ENCODE measurements at regions not wholly inside any gene's neighbourhood (a gene's known extent, or its start where the extent isn't known, plus 50 kb on each side); places are given as distances from the start of the nearest gene placed in this dataset.

DNA sequence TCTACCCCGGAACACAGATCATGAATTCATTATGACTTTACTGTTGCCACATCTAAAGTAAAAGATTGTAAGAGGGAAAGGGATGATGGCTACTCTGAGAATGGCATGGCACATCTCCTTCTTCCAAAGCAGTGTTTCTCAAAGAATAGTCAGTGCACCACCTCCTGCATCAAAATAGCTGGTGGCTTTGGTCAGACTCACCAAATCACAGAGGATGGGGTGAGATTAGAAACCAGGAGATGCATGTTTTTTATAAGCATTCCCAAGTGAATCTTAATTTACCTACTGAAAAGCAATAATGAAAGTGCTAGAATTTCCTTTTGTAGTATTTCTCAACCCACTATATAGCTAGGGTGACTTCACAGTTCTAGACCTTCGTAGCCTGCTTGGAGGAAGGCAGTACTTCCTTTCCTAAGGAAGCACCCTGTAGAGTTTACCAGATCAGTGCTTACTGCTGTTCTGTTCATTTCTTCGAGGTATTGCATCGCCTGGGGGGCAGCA is 340.8 kb upstream of the KLF3 start (continued):
- TF ChIP-seq ZNF75A (CRISPR knock-in tag; IDR thresholded peaks at IDR 0.05), result no peak
- no peak for TF ChIP-seq ILF3 (IDR thresholded peaks at IDR 0.05; ENCODE audit: borderline replicate concordance)
- TF ChIP-seq SUPT5H (IDR thresholded peaks at IDR 0.05), result peak; percentile 77
- peak; percentile 83; the same call in 1 of the 2 replicates for TF ChIP-seq GTF2F1 (IDR thresholded peaks at IDR 0.05; ENCODE audit: low read depth, low read length)
- no peak for TF ChIP-seq ERF (CRISPR knock-in tag; IDR thresholded peaks at IDR 0.05)
- 0 out of 2 replicates have a peak, but pooled peaks have one; percentile 45 for TF ChIP-seq MXI1 (IDR thresholded peaks at IDR 0.05; ENCODE audit: low read depth, low read length)
- no peak for TF ChIP-seq ESRRB (CRISPR knock-in tag; IDR thresholded peaks at IDR 0.05; ENCODE audit: borderline replicate concordance)
- TF ChIP-seq BRCA1 (IDR thresholded peaks at IDR 0.05), result no peak
- TF ChIP-seq BRCA1 (CRISPR knock-in tag; IDR thresholded peaks at IDR 0.05), result no peak
- TF ChIP-seq, protein P1, sequence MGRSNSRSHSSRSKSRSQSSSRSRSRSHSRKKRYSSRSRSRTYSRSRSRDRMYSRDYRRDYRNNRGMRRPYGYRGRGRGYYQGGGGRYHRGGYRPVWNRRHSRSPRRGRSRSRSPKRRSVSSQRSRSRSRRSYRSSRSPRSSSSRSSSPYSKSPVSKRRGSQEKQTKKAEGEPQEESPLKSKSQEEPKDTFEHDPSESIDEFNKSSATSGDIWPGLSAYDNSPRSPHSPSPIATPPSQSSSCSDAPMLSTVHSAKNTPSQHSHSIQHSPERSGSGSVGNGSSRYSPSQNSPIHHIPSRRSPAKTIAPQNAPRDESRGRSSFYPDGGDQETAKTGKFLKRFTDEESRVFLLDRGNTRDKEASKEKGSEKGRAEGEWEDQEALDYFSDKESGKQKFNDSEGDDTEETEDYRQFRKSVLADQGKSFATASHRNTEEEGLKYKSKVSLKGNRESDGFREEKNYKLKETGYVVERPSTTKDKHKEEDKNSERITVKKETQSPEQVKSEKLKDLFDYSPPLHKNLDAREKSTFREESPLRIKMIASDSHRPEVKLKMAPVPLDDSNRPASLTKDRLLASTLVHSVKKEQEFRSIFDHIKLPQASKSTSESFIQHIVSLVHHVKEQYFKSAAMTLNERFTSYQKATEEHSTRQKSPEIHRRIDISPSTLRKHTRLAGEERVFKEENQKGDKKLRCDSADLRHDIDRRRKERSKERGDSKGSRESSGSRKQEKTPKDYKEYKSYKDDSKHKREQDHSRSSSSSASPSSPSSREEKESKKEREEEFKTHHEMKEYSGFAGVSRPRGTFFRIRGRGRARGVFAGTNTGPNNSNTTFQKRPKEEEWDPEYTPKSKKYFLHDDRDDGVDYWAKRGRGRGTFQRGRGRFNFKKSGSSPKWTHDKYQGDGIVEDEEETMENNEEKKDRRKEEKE (IDR thresholded peaks at IDR 0.05; ENCODE audit: borderline replicate concordance in 1 of 2, control insufficient read depth in 1 of 2, low read depth in 2 of 2, low read length in 1 of 2), result peak in 1 of 2 experiments; percentile 96; a peak in 2 of 4 replicates
- TF ChIP-seq LARP7 (IDR thresholded peaks at IDR 0.05), result no peak
- TF ChIP-seq, protein P2, sequence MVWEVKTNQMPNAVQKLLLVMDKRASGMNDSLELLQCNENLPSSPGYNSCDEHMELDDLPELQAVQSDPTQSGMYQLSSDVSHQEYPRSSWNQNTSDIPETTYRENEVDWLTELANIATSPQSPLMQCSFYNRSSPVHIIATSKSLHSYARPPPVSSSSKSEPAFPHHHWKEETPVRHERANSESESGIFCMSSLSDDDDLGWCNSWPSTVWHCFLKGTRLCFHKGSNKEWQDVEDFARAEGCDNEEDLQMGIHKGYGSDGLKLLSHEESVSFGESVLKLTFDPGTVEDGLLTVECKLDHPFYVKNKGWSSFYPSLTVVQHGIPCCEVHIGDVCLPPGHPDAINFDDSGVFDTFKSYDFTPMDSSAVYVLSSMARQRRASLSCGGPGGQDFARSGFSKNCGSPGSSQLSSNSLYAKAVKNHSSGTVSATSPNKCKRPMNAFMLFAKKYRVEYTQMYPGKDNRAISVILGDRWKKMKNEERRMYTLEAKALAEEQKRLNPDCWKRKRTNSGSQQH (CRISPR knock-in tag; IDR thresholded peaks at IDR 0.05), result 0 out of 2 replicates have a peak, but pooled peaks have one; percentile 61
- no peak for TF ChIP-seq ESRRA (IDR thresholded peaks at IDR 0.05; ENCODE audit: borderline replicate concordance, low read depth)
- TF ChIP-seq HDAC6 (IDR thresholded peaks at IDR 0.05; ENCODE audit: low read depth, low read length), result no peak
- no peak for TF ChIP-seq SREBF2 (CRISPR knock-in tag; IDR thresholded peaks at IDR 0.05)
- TF ChIP-seq KDM4B (IDR thresholded peaks at IDR 0.05; ENCODE audit: borderline replicate concordance in 2 of 2, low read depth in 1 of 2), result peak in 1 of 2 experiments; percentile 41; a peak in 1 of 4 replicates
- 0 out of 2 replicates have a peak, but pooled peaks have one; percentile 3 for TF ChIP-seq MEF2A (IDR thresholded peaks at IDR 0.05; ENCODE audit: control insufficient read depth, low read depth, low read length)
- TF ChIP-seq POLR2B (IDR thresholded peaks at IDR 0.05; ENCODE audit: low read depth, partially characterized antibody), result peak; percentile 58
- TF ChIP-seq, protein P3, sequence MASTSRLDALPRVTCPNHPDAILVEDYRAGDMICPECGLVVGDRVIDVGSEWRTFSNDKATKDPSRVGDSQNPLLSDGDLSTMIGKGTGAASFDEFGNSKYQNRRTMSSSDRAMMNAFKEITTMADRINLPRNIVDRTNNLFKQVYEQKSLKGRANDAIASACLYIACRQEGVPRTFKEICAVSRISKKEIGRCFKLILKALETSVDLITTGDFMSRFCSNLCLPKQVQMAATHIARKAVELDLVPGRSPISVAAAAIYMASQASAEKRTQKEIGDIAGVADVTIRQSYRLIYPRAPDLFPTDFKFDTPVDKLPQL (IDR thresholded peaks at IDR 0.05; ENCODE audit: extremely low read depth, insufficient read length), result peak; percentile 72
- TF ChIP-seq PURB (CRISPR knock-in tag; IDR thresholded peaks at IDR 0.05; ENCODE audit: low read depth), result no peak

Measured in K562 (cell line).